ENCODE measurements at regions not wholly inside any gene's neighbourhood (a gene's known extent, or its start where the extent isn't known, plus 50 kb on each side); places are given as distances from the start of the nearest gene placed in this dataset.
"Not testable (repeated sequence)": the region's sequence is repeated elsewhere in the genome, so short reads cannot be mapped to it uniquely, and the experiment has no call there.

- no peak overlapping the region for H3K4me3 ChIP-seq (ENCODE audit: low read length)
- no peak for TF ChIP-seq CTCF (IDR thresholded peaks at IDR 0.05; ENCODE audit: insufficient read depth, low read depth, low read length, missing control alignments)
- DNase-seq (ENCODE audit: low read depth), result peak; percentile 79
Observed at GRCh38 chr3:78507196-78507984, 1260.4 kb downstream of the ROBO1 start.

- no peak for DNase-seq (ENCODE audit: low read depth)
- no peak for TF ChIP-seq CTCF (IDR thresholded peaks at IDR 0.05; ENCODE audit: insufficient read depth, low read depth, low read length, missing control alignments)
Observed at GRCh38 chr3:78511840-78512239, 1256.0 kb downstream of the ROBO1 start.

GRCh38 chr3:78512786-78513185 is 1255.0 kb downstream of the ROBO1 start:
- H3K4me3 ChIP-seq (ENCODE audit: low read length); DNase-seq (ENCODE audit: low read depth): not testable (repeated sequence)

More at GRCh38 chr3:78511840-78512239, 1256.0 kb downstream of the ROBO1 start:
- no peak overlapping the region for H3K4me3 ChIP-seq (ENCODE audit: low read length)

GRCh38 chr3:78516437-78516836 is 1251.4 kb downstream of the ROBO1 start:
- TF ChIP-seq CTCF (IDR thresholded peaks at IDR 0.05; ENCODE audit: insufficient read depth, low read depth, low read length, missing control alignments), result no peak
- H3K4me3 ChIP-seq (ENCODE audit: low read length), result no peak overlapping the region
- no peak for DNase-seq (ENCODE audit: low read depth)

GRCh38 chr3:78516937-78517336 is 1250.9 kb downstream of the ROBO1 start:
- no peak for DNase-seq (ENCODE audit: low read depth)
- no peak for TF ChIP-seq CTCF (IDR thresholded peaks at IDR 0.05; ENCODE audit: insufficient read depth, low read depth, low read length, missing control alignments)

GRCh38 chr3:78517965-78518364 is 1249.8 kb downstream of the ROBO1 start:
- TF ChIP-seq CTCF (IDR thresholded peaks at IDR 0.05; ENCODE audit: insufficient read depth, low read depth, low read length, missing control alignments), result no peak
- no peak for DNase-seq (ENCODE audit: low read depth)
- H3K4me3 ChIP-seq (ENCODE audit: low read length), result no peak overlapping the region

More at GRCh38 chr3:78516937-78517336, 1250.9 kb downstream of the ROBO1 start:
- H3K4me3 ChIP-seq (ENCODE audit: low read length), result no peak overlapping the region

- no peak for TF ChIP-seq CTCF (IDR thresholded peaks at IDR 0.05; ENCODE audit: insufficient read depth, low read depth, low read length, missing control alignments)
- H3K4me3 ChIP-seq (ENCODE audit: low read length), result no peak overlapping the region
- DNase-seq (ENCODE audit: low read depth), result no peak
Observed at GRCh38 chr3:78519281-78519680, 1248.5 kb downstream of the ROBO1 start.
